NCI-H1092 treated with DMSO at 0.1 percent for 48 hours (cell line): ENCODE measurements at regions not wholly inside any gene's neighbourhood (a gene's known extent, or its start where the extent isn't known, plus 50 kb on each side); places are given as distances from the start of the nearest gene placed in this dataset.
"Not testable (repeated sequence)": the region's sequence is repeated elsewhere in the genome, so short reads cannot be mapped to it uniquely, and the experiment has no call there.

ENCODE experiments used
- DNase-seq: peaks from one replicate; lab custom pipeline; 2025; lab: John Stamatoyannopoulos, UW

- no peak for DNase-seq
Measured at GRCh38 chr17:5902181-5903140, 167.7 kb upstream of the WSCD1 start.

DNA sequence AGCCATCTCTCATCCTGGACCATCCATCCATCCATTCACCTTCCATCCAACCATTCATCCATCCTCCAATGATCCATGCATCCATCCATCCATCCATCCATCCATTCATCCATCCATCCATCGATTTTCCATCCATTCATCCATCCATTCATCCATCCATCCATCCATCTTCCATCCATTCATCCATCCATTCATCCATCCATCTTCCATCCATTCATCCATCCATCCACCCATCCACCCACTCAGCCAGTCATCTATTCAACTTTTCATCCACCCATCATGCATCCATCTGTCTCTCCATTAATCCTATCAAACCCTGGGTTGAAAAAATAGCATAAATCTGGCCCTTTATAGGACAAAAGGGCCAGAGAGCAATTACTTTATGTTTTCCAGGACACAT lies 158.3 kb upstream of the WSCD1 start:
- no peak for DNase-seq

DNA sequence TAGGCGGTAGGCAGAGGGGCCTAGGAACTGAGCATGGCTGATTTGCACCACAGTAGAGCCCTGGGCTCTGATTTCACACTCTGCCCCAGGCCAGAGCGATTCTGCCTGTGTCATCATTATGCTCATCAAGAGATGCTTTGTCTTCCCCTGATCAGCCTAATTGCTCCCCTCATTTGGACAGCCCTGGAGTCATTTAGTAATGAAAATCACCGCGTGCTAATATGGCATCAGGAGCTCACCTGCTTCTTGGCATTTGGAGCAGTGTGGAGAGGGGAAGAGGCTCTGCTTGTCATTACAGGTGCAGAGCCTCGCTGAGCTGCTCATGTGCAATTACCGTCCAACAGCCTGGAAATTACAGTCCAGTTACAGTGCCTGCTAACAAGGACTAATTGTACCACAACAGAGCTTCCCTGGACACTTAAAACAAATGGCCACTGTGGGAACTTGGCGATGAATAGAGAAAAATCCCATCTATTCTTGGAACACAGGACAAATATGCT lies 157.1 kb upstream of the WSCD1 start:
- no peak for DNase-seq

DNA sequence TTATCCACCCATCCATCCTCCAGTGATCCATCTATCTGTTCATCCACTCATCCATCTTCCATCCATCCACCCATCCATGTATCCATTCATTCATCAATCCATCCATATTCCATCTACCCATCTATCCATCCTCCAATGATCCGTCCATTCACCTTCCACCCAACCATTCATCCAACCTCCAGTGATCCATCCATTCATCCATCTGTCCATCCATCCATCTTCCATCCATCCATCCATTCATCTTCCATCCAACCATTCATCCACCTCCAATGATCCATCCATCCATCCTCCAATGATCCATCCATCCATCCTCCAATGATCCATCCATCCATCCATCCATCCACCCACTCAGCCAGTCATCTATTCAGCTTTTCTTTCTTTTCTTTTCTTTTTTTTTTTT lies 156.5 kb upstream of the WSCD1 start:
- DNase-seq: no peak

DNA sequence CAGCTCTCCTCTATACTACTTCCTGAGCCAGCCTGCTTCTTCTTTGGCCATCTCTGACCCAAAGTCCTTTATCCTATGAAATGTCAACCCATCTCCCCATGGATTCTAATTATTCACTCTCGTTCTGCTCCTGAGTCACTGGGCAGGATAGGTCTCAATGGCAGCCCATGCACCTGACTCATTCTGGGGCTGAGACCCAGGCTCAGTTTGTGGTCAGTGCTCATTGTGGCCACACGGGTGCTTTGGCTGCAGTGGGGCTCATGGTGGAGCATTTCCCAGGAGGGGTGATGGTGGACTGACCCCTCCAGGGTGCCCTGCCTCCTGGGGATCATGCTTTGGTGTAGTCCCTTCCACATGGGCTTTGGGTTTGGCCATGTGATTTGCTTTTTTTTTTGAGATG lies 154.8 kb upstream of the WSCD1 start:
- DNase-seq: no peak

DNA sequence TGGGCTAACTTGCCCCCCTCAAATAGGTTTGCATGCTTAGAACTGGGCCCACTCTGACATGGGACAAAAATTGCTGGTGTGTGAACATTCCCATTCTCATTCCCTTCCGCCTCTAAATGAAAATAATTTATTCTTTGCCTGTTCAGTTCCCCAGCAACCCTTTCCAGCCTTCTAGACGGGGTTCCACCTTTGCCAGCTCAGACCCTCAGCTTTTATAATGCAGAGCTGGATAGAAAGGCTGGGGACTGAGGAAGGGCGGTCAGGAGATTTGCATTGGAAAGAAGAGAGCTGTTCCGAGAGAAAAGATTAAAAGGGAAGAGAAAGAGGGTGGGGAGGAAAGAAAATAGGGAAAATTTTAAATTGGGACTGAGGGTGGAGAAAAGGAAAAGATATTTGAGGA lies 151.1 kb upstream of the WSCD1 start:
- no peak for DNase-seq

GRCh38 chr17:5921512-5922282 lies 148.5 kb upstream of the WSCD1 start:
- no peak for DNase-seq

DNA sequence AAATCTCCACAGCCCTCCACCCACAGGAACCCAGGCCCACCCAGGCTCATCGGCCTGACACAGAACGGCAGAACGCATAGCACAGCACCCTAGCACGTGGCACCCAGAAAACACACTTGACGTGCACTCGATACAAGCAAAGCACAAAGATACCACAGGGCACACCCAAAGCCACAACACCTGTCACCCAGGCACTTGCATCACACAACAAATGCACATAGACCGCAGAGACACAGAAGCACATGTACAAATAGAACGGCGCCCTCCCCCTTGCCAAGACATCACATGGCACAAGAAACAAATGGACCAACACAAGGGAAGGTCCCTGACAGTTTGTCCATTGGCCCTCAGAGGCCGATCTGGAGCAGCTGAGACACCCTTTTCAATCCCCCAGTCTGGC lies 147.7 kb upstream of the WSCD1 start:
- DNase-seq: no peak

DNA sequence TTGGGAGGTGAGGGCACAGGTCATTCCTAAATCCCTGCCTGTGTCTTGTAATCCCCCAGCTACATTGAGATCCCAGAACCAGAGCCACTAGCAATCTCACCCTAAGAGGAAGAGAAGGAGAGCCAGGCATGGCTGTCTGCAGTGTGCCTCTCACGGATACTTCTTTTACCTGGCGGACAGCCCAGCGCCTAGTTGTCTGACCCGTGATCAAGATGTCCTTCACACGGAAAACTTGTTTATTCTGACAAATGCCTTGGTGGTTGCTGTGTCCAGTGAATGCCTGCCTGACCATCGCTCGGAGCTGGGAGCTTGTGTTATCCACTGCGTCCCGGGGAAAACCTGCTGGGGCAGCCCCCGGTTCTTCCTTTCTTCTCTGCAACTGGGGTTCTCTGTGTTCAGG lies 140.5 kb upstream of the WSCD1 start:
- DNase-seq: no peak

- DNase-seq: not testable (repeated sequence)
Measured at GRCh38 chr17:5930555-5930954, 139.6 kb upstream of the WSCD1 start.

- no peak for DNase-seq
Measured at GRCh38 chr17:5931616-5932015, 138.6 kb upstream of the WSCD1 start.

- no peak for DNase-seq
Measured at GRCh38 chr17:5933430-5933829, 136.7 kb upstream of the WSCD1 start.

DNA sequence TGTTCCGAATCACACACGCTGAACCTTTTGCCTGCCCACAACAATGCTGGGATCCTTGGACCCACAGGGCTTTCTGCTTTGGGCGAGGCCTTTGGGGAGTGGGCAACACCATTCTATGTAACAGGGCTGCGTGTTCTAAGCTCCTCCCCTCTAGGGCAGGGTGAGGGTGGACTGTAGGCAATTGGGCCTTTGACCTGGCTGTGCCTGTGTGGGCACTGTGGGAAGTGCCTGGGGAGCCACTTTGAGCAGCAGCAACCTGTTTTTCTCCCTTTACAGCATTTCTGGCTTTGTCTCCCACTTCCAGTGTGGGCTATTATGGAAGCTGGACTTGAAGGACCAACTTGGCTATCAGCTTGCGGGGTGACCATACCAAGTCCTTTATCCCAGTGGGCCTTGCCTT lies 128.9 kb upstream of the WSCD1 start:
- no peak for DNase-seq

GRCh38 chr17:5942687-5943086 lies 127.5 kb upstream of the WSCD1 start:
- no peak for DNase-seq

DNA sequence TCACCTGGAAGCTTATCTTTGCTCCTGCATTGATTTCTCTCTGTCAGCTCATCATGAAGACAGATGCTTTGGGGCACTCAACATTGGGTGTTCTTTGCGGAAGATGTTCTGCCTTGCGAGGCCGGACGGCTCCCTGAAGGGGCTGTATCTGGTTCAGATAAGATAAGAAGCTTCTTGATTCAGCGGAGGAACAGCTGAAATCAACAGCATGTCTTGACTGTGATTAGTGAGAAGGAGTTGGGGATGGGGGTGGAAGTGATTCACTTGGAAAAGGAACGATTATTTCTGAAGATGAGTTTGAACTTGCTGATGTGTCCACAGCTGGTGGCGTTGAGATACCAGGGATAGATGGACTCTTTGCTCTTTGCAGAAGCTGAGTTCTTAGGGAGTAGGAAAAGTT lies 126.9 kb upstream of the WSCD1 start:
- DNase-seq: no peak

DNA sequence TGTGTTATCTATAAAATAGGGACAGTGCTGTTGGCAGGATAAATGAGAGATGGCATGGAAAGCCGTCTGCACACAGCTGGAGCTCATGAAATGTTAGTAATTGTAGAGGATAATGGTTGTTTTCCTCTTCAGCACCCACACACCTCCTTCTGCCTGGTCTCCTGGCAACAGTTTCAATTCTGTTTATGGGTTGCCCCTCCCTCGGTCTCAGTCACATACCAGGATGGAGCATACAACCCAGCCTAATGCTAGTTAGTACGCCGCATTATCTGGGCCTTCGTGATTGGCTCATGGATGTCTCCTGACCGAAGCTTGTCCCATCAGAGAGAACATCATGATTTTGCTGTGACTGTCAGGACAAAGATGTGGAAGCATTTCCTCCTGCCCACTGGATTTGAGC lies 126.2 kb upstream of the WSCD1 start:
- no peak for DNase-seq

GRCh38 chr17:5947701-5948180 lies 122.4 kb upstream of the WSCD1 start:
- DNase-seq: no peak

- DNase-seq: no peak
Measured at GRCh38 chr17:5948811-5949210, 121.4 kb upstream of the WSCD1 start.

- DNase-seq: no peak
Measured at GRCh38 chr17:5950878-5951277, 119.3 kb upstream of the WSCD1 start.

- no peak for DNase-seq
Measured at GRCh38 chr17:5951912-5952311, 118.3 kb upstream of the WSCD1 start.

- DNase-seq: no peak
Measured at GRCh38 chr17:5952518-5952917, 117.7 kb upstream of the WSCD1 start.

- DNase-seq: no peak
Measured at GRCh38 chr17:5955764-5956163, 114.4 kb upstream of the WSCD1 start.

DNA sequence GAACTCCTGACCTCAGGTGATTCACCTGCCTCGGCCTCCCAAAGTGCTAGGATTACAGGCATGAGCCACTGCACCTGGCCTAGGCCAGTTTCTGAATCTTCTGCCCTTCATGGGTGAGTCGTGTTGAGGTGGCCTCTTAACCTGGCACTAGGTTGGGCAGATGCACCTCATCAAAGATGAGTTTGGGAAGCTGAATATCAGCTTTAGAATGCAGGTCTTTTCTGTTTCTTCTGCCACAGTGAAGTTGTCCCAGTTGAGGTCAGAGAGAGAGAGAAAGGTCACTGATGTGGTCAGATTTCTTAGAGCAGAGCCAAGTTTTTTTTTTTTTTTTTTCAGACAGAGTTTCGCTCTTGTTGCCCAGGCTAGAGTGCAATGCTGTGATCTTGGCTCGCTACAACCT lies 111.3 kb upstream of the WSCD1 start:
- no peak for DNase-seq
